GM19023 (cell line): ENCODE measurements at regions not wholly inside any gene's neighbourhood (a gene's known extent, or its start where the extent isn't known, plus 50 kb on each side); places are given as distances from the start of the nearest gene placed in this dataset.
A peak's percentile ranks its signal among the peaks of the same experiment; 100 is the strongest.

ENCODE experiments used
- ATAC-seq: cut with Tn5 transposase; IDR thresholded peaks from one replicate; pipeline ENCODE4 v1.9.1; 2021; ENCODE audit warnings: mild to moderate bottlenecking, moderate library complexity; ENCODE audit not compliant: unreplicated experiment

- ATAC-seq = no peak
Observed at GRCh38 chr12:91384806-91385205, 202.2 kb upstream of the DCN start.

DNA sequence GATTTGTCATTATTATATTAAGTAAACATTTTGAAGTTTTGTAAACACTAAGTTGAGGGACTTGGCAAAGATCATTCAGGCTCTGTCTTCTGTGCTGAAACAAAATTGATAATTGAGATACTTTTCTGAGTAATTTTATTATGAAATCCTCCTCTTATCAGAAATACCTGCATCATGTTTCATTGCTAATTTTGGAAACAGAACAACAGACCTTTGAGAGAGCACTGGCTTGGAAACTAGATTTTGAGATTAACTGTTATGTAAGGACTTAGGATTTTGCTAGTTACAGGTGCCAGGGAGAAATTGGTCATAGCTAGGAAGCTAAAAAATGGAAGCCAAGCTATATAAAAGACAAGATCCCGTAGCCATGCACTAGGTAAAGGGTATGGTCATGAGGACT is 201.7 kb upstream of the DCN start:
- ATAC-seq = no peak

DNA sequence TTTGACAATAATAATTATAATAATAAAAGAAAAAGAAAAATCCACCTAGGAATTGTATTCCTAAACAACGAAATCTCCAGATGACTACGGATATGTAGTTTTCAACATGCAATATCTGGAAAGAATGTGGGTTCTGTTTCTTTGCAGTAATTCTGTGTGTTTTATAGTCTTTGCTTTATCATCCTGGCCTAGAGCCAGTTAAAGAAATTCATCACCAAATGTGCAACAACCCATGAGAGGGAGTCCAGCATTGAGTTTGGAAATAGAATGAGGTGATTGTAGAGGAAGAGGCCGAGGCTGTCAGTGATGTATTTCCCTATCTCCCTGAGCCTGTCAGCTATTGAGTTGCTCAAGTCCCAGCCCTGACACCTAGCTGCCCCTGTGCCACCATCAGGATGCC is 200.5 kb upstream of the DCN start:
- ATAC-seq = no peak

DNA sequence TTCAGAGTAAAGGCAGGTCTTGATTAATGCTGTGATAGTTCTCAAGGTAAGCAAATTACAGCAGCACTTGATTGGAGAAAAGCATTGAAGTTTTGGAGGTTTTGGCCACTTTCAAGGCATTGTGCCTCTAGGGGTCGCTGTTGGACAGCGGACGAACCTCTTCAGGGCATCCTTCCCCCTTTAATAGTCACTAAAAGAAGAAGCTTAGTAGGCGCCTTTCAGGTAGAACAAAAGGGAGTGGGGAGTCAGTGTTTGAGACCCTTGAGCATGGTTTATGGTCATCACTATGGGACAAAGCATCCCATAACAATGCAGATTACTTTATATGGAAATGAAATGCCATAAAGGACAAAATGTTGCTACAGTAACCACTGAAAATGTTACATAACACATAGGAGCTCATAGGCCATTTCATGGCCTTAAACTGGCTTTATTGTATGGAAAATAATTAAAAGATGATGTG is 199.5 kb upstream of the DCN start:
- peak; percentile 73 for ATAC-seq

DNA sequence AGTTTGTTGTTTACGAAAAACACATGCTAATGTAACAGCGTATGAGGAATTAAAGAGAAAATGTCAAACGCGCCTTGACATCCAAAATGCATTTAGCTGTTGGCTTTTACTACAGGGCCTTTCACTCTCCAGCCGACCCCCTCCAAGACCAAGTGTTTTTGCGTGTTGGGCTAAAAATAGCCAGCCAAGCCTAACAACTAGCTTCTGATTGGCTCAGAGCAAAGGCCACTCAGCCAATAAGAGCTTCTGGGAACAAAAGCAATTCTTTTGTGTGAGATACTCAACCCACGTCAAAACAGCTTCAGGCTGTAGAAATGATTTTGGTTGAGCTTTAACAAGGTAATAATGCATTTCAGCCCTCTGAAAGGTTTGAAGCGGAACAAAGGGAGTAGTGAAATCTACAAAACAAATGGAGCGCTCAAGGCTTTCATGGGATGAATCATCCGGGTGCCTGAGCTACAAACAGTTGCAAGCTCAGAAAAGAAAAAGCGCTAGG is 198.7 kb upstream of the DCN start:
- peak; percentile 57 for ATAC-seq

GRCh38 chr12:91380631-91381030 is 198.0 kb upstream of the DCN start:
- no peak for ATAC-seq

GRCh38 chr12:91379051-91379775 is 196.6 kb upstream of the DCN start:
- ATAC-seq = no peak

DNA sequence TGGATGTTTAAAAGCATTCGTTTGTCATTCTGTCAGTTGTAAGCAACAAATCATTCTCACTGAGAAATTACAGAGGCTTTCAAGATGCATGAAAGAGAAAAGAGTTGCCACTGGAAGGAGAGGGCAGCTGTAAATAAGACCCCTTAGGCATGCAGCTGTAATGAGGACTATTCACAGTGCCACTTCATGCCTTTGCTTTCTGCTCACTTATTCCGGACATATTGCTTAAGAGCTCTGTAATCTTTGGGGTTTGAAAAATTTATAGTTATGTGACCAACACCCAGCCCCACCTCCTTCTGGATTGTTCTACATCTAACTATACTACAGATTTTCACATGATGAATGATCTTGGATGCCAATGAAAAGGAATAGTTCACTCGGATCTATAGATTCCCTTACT is 194.8 kb upstream of the DCN start:
- no peak for ATAC-seq

GRCh38 chr12:91373086-91373485 is 190.5 kb upstream of the DCN start:
- no peak for ATAC-seq

DNA sequence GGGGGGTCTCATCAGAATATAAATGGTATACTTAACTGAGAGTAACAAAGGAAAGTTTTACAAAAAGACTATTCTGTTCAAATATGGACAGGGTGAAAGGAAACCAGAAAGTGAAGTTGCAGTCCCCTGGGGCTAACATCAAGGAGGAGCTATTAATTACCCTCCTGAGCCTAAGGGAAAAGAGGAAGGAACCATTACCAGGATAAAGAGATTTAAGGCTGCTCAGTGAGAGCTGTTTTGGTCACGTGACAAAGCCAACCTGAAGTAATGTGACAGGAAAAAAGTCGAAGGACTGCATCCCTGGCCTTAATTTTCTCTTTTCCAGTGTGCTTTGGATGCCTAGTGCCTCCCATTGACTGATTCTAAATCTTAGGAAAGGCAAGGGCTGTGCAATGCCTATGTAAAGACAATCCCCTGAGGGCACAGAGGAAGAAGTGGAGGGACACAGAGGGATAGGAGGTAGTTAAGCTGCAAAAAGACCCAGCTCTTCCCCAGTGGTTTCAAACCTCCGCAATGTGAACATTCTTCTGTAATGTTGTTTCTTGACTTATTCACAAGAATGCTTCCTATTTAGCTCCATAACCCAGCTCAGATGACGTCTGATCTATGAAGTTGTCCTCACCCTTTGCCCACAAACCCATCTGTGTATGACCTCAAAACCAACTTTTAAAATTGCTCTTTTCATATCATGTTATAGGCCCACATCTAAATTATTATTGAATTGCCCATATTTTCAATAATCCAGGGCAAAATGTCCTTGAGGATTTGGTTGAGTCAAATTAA is 187.7 kb upstream of the DCN start:
- no peak for ATAC-seq

- ATAC-seq = no peak
Observed at GRCh38 chr12:91368613-91369012, 186.0 kb upstream of the DCN start.

DNA sequence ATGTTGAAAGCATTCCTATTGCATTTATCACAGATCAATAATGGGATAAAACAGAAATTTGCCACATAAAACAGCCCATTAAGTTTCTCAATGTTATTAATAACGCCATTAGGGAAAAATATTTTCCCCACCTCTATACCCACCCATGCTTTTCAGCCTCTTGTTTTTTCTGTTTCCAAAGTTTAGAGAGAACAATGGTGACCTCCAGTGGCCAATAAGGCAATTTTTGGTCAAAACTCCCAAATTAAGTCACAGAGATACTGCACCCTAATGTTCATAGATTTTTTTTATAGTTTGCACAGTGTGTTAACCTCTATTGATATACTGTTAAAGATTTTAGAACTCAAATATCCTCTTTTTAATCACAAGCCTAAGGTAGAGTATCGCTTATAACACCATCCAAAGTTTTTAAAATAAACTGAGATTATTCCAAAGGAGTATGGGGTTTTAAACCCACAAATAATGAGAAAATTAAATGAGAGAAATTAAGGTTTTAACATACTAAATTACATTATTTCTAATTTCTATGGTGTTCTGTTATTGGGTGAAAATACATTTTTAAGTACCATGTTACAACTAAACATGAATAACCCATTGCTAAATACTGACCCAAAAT is 184.7 kb upstream of the DCN start:
- no peak for ATAC-seq

DNA sequence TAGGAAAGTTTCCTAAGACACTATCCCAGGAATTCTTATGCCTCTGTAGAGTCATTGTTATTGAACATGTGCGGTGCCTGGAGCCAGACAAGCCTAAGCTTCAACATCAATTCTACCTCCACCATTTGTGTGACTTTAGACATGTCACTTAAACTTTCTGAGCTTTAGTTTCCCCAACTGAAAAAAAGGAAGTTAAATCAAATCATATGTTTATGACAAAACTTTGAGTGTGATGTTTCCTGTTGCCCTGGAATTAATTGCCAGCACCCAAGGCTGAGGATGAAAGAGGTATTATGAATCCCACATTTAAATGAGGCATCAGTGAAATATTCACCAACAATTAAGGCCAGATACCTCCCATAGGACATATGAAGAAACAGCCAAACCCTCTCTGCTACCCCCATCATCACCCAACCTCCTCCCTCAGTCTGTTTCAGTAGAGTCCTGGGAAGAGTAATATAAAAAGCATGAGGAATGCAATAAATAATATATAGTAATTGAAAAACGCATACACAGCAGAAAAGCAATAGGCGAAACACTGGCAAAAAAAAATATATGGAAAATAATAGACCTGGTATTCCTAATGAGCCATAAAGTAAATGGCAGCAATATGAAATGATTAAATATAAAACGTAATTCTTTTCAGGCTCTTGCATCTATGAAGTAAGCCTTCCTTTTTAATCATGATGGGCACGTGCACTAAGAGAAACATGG is 182.0 kb upstream of the DCN start:
- ATAC-seq = no peak

GRCh38 chr12:91361864-91362263 is 179.2 kb upstream of the DCN start:
- no peak for ATAC-seq

DNA sequence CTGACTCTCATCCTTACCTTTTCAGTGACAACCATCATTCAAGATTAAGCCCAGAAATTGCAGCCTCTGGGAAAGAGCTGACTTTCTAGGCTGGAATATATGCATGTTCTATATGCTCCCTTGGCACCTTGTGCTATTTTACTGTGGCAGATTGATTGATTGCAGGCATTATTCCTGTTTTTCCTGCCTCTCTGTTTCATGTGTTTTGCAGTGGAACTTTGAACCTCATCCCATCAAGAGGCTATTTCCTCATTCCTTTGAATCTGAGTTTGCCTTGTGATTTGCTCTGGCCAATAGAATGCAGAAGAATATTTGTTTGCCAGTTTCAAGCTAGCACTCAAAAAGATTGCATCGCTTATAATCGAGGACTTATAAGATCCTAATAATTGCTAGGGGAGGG is 174.8 kb upstream of the DCN start:
- no peak for ATAC-seq

- ATAC-seq = no peak
Observed at GRCh38 chr12:91356405-91356804, 173.8 kb upstream of the DCN start.

GRCh38 chr12:91355150-91356006 is 172.8 kb upstream of the DCN start:
- peak; percentile 97 for ATAC-seq

GRCh38 chr12:91353266-91353665 is 170.6 kb upstream of the DCN start:
- ATAC-seq = no peak

- ATAC-seq = no peak
Observed at GRCh38 chr12:91349476-91349875, 166.9 kb upstream of the DCN start.
